A673 (cell line): ENCODE measurements at regions not wholly inside any gene's neighbourhood (a gene's known extent, or its start where the extent isn't known, plus 50 kb on each side); places are given as distances from the start of the nearest gene placed in this dataset.

Source experiments
- CTCF ChIP-seq: fragments of 300-800, 200-600 bp; sonication (generic); conservative IDR thresholded peaks from 2 replicates; pipeline ENCODE4 v1.5.1; 2017; ENCODE audit warnings: low read depth, mild to moderate bottlenecking, antibody characterized with exemption, low read length, moderate library complexity, mixed read lengths
- EZH2 ChIP-seq: fragments of 200-600 bp; sonication (generic); IDR thresholded peaks from 2 replicates; pipeline ENCODE4 v1.6.1; 2017; ENCODE audit warnings: borderline replicate concordance, low read depth, mild to moderate bottlenecking, mixed read lengths, antibody characterized with exemption, low read length; ENCODE audit not compliant: poor library complexity, severe bottlenecking

DNA sequence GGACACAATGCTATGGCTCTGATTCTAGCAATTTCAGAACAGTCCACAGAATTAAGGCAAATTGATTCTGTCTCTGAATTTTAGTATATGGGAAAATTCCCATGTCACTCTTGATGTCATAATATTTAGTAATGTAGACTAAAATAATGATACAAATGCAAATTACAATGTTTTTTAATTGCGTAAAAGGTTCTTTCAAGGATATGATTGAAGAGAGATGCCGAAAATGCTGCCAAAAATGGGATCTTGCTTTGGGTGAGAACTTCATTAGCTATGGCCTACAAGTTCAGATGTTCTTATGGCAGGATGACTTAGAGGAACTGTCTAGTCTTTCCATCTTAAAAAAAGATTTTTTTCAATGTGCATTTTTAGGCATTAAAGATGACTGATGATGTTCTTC, 170.6 kb downstream of the TMA16 start:
- TF ChIP-seq CTCF (no peak), EZH2 (no peak)
